Stimulated activated CD4-positive, alpha-beta T cell treated with anti-CD3 and anti-CD28 coated beads, TNF-alpha, amount 100 ng/mL, for 1 hour (primary cell): ENCODE measurements at regions not wholly inside any gene's neighbourhood (a gene's known extent, or its start where the extent isn't known, plus 50 kb on each side); places are given as distances from the start of the nearest gene placed in this dataset.

Experiments
- DNase-seq, 3 donors: peaks; one replicate each; pipeline ENCODE4 v3.0.0-alpha.2; 2020; ENCODE audit warnings: low read depth in 3 of 3, low spot score in 1 of 3

DNA sequence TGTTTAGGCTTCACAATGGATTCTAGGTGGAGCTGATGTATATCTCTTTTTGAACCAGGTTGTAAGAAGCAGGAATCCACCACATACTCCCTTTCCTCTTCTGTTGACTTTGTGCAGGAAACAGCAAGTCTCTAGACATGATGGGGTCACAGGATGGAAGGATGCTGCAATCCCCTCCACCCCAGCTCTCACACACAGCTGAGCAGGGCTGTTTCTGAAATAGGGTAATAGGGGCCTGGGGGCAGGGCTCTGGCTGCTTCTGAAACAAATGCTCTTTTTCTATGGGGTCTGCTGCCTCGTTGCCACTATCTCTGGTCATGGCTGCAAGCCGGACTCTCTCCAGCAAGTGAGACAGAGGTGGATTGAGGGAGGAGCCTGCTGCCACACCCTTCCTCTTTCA is 148.9 kb downstream of the SOX11 start:
- no peak for DNase-seq

DNA sequence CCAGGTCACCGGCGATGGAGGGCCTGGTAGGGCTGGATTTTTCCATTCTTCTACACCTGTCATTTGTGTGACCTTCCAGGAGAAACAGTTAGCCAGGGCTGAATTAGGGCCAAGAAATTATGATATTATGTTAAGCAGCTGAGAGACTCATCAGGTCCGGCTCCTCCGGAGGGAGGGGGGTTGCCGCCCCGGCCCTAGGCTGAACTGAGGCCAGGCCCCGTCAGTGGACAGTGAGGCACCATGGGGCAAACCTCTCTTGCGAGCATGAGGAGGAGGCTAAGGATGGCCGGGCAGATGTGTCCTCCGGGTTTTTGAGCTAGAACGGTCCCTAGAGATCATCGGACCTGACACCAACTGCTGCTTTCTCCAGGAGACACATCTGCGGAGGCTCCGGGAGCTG is 150.1 kb downstream of the SOX11 start:
- DNase-seq, result no peak

GRCh38 chr2:5845798-5846330 is 153.7 kb downstream of the SOX11 start:
- no peak for DNase-seq

DNA sequence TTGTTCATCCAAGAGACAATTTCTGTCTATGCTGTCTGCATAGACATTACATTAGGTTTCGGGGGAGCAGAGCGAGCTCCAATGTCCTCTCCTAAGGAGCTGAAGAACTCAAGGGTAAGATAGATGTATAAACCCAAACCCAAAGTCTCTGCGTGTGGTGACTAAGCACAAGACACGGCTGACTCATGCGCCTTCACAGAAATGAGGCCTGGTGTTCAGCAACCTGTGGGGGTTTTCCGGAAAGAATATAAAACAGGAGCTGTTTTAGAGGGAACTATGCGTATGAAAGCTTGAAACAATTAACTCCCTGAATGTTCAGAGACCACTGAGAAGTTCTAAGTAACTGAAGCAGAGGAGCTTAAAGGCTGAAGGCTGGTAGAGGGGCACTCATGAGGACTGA is 154.7 kb downstream of the SOX11 start:
- DNase-seq, result no peak

GRCh38 chr2:5849562-5849961 is 157.4 kb downstream of the SOX11 start:
- DNase-seq, result no peak

GRCh38 chr2:5851410-5851809 is 159.2 kb downstream of the SOX11 start:
- no peak for DNase-seq

- no peak for DNase-seq
These were observed 162.6 kb downstream of the SOX11 start for GRCh38 chr2:5854797-5855196.

DNA sequence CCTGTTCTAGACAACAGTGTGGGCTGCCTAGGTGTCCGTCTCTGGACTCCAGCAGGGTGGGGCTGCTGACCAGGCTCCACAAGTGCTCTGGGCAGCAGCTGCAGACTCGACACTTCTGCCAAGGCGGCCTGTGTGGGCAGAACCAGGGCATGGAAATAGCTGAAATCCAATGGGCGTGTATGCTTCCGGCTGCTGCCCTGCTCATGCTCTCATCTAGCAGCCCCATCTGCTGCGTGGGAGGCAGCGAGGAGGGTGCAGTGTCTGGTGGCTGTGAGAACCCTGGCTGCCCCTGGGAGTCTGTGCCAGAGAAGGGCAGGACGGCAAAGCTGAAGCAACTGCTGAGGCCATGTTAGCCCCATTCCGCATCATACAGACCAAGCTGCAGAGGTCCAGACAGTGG is 174.9 kb downstream of the SOX11 start:
- no peak for DNase-seq

DNA sequence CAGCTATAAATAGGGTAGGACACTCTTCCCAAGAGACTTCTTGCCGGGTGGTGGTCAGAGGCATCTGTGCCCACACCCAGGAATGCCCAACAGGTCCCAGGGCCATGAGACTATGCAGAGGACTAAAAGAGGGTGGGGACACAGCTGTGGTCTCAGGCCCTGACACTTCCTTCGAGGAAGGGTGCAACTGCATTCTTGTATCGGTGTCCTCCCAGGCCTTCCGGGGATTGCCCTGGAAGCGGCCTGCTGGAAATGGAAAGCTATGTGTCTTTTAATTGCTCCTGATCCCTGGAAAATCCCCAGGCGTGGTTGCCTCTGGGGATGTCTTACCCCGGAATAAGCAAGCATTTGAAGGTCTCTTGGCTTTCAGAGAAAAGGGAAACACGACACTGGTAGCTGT is 176.7 kb downstream of the SOX11 start:
- DNase-seq, result no peak

DNA sequence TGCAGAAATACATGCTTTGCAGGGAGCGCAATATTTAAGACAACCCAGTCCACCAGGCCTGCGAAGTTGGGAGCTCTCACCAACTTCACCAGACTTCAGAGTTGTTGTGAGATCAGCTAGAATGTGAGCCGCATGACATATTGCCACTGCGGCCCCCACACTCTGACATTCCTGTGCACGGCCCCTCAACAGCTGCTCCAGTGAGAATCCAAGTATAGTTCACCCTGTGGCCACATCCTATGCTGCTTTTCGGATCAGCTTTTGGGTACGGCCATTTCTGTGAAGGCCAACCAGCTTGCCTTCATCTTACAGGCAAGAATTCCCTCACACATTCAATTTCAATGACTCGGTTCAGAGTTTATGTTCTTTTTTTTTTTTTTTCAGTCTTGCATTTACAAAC is 177.8 kb downstream of the SOX11 start:
- no peak for DNase-seq

DNA sequence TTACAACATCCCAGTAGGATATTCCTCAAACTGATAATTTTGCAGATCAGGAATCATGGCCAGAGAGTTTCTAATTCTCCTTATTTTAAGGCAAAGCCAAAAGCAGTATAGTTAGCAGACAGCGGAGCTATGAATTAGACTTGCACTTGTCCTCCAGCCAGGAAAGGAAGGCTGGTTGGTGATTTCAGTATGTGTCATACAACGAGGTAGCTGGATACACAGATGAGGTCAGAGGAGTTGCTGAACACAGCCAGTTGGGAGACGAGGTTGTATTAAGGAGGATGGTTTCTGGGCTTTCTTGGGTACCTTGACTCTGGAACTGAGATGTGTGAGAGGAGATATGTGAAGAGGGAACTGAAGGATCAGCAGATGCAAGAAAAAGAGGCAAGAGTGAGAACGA is 185.2 kb downstream of the SOX11 start:
- DNase-seq, result no peak

DNA sequence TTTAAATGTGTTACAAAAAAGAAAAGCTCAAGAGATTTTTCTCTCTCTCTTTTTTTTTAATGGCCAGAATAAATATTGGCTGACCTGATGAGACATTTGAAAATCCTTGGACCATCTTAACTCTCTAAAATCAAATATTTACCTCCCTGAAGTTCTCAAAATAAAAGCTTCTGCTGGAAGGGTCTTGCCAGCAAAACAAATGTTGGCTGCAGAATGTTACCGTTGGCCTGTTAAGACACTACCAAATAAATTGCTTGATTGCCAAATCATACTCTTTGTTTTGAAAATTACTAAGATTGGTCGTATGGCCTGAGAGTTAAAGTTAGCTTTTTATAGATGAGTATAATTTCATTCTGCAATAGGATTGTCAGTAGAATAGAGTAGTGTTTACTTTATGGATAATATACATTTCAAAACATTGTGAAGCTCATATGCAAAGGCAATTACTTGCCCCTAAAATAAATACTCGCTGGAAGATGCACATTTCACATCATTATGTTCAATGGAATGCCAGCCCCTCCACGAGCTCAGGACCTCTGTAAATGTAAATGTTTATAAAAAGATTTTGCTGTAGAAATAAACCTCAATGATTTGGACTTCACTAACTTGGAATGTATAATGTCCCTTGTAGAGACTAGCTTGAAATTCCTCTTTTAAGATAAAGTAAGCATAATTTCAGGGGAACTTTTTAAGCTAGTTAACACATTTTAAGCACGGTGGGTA is 193.4 kb downstream of the SOX11 start:
- no peak for DNase-seq

DNA sequence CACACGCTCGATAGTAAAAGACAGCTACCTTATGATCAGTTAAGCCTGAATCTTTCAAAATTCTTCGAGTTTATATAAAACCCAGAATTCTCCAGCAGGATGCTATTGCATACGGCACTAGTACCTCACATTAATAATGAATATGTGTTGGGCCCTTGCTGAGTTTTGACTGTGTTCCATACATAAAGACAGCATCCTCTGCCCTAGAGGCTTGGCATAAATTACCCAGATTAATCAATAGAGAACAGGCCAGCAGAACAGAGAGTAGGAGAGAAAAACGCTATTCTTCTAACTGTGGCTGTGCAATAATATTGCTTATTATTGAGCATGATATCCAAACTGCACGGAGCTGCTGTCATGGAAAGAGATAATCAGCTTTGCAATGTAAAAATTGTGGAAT is 194.3 kb downstream of the SOX11 start:
- DNase-seq, result no peak

DNA sequence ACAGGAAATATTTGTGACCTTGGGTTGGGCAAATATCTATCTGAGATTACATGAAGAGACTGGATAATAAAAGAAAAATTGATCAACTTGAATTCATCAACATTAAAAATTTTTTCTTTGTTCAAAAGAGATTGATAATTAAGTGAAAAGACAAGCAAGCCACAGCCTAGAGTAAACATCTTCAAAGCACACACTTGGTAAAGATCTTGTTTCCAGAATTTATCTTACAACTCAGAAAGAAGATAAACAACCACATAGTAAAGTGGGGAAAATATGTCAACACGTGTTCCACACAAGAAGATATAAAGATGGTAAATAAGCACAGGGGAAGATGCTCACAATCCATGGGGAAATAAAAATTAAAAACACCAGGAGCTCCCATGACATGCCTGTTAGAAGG is 195.9 kb downstream of the SOX11 start:
- no peak for DNase-seq

GRCh38 chr2:5889519-5889918 is 197.3 kb downstream of the SOX11 start:
- no peak for DNase-seq

- no peak for DNase-seq
These were observed 202.2 kb downstream of the SOX11 start for GRCh38 chr2:5894355-5894754.

DNA sequence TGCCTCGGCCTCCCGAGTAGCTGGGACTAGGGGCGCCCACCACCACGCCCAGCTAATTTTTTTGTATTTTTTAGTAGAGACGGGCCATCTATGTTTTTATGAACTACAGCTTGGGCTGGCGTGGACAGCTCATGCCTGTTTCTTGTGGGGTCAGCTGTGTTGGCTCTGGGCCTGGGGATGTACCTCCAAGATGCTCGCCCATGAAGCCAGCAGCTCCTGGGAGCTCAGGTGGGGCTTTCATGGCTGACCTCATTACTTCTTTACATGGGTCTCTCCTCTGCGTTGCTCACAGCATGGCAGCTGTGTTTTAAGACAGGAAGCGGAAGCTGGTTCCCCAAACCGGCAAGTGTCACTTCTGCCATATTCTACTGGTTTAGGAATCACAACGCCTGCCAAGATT is 203.1 kb downstream of the SOX11 start:
- no peak for DNase-seq

DNA sequence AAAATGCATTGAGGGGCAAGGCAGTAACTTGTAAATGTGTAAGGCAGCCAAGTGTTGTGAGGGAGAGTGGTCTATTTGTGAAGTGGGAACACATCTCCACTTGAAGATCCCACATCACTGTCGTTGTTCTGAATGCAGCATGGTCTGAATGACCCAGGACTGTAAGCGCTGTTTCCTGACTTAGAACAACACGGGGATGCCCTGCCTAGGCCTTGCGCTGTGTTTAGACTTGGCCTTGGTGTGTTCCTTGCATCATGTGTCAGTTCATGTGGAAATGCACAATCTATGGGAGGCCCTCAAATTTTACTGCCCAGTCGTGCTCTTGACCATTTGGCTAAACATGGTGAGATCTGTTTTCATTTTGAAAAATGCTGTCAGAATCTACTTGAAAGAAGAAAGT is 205.1 kb downstream of the SOX11 start:
- DNase-seq, result no peak

DNA sequence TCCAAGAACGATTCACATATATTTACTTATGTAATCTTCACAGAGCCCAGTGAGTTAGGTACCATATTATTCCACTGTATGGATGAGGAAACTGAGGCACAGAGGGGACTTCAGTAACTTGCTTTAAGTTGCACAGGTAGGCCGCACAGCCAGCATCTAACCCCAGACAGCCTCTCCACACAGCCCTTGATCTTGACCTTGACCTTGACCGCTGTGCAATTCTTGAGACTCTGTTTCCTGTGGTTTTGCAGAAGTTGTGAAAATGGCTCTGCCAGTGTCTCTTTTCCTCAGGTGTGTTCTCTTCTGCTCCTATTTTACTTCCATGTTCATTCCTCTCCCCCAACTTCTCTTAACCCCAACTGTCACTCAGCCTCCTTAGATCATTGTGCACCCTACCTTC is 206.5 kb downstream of the SOX11 start:
- DNase-seq, result no peak

- DNase-seq, result no peak
These were observed 213.5 kb downstream of the SOX11 start for GRCh38 chr2:5905661-5906060.

DNA sequence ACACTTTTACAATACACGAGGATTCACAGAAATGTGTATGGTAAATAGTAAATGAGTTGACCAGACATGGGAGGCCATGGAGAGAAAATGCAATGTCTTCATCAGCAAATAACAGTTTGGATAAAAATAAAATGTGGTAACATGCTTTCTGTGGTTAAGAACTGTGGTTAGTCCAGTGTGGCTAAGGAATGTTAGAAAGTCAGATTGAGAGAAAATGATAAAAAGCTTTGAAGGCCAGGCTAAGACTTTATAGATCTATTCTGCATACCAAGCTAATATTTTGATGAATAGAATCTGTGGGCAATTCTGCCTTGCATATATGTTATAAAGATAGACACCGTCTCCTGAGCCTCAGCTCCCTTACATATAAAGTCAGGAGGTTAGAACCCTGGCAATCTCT is 215.9 kb downstream of the SOX11 start:
- no peak for DNase-seq

DNA sequence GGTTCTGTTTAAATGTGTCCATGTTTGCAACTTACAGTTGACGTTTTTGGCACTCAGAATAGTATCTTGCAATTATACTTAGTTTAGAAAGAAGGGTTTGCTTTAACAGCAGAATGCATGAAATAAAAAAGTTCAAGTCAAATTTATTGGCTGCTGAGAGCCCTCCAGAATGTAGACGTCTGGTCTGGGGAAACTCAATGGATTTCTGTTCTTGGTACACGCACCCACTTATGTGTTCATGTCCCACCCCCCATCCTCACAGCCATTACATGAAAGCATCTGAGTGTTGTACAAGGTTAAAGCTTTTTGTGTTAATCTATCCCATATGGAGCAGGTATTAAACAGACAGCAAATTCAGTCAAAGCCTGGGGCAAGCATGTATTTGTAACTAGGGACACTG is 219.5 kb downstream of the SOX11 start:
- no peak for DNase-seq

DNA sequence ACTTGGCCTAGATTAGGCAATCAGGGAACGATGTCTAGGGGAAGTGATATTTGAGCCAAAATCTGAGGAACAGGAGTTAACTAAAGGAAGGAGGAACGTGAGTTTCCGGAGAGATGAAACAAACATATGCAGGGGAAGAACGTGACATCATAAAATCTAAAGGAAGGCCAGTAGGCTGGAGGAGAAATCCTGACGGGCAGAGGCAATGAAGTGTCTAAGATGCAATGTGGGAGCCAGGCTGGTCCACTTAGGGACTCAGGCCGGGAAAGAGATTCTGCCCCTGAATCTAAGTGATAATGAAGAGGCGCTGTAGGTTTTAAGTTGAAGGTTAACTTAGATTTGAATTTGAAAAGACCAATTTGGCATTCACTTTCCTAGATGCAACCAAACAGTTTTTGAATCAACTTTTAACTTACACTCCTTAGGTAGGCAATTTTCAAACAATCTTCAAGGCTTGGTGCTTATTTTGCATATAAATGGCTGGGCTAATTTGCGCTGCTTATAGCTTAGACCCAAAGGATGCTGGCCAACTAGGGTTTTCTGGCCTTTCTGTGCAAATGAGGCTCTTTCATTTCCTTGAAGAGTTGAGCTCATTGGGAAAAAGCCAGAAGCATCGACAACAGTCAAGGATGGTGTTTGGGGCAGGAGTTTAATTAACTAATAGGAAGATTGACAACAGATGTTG is 221.7 kb downstream of the SOX11 start:
- DNase-seq, result no peak
